ENCODE measurements at regions not wholly inside any gene's neighbourhood (a gene's known extent, or its start where the extent isn't known, plus 50 kb on each side); places are given as distances from the start of the nearest gene placed in this dataset.

DNA sequence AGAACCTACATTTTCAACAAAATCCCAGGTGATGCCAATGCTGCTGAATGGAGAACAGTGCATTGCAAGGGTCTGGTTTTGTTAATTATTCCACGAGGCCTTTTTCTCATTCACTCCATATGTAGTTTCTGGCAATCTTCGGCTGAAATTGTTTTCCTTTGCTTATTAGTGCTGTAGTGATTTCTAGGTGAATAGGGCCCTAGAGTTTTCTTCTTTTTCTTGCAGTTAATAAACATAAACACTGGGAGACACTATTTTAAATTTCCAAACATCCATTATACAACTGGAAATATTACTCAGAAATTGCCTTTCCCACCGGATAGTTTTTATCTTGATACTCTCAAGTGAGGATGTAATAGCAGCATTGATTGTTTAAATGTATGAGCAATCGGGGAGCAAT lies 435.6 kb downstream of the XPNPEP1 start:
- no peak for DNase-seq
- Mint-ChIP-seq H3K36me3 (no peaks in the 10 kb centered on the region), H3K27me3 (no peaks in the 10 kb centered on the region), H3K4me3 (no peak overlapping the region), H3K27ac (no peak overlapping the region), H3K4me1 (no peaks in the 10 kb centered on the region), H3K9me3 (peaks cover 0 to 7% (median 2%) of the 10 kb centered on the region in 7 donors)
- no peak for ATAC-seq (ENCODE audit: low read depth in 2 of 2)

- no peak overlapping the region for H3K27ac Mint-ChIP-seq
- H3K4me3 Mint-ChIP-seq: no peak overlapping the region
- peaks cover 0 to 2% (median 0%) of the 10 kb centered on the region in 7 donors for H3K9me3 Mint-ChIP-seq
- no peaks in the 10 kb centered on the region for H3K4me1 Mint-ChIP-seq
- H3K36me3 Mint-ChIP-seq: no peaks in the 10 kb centered on the region
- DNase-seq (no peak), ATAC-seq (ENCODE audit: low read depth in 2 of 2) (no peak)
- H3K27me3 Mint-ChIP-seq: peaks cover 0 to 6% (median 0%) of the 10 kb centered on the region in 3 donors
Measured at GRCh38 chr10:109480836-109481235, 442.5 kb downstream of the XPNPEP1 start.

DNA sequence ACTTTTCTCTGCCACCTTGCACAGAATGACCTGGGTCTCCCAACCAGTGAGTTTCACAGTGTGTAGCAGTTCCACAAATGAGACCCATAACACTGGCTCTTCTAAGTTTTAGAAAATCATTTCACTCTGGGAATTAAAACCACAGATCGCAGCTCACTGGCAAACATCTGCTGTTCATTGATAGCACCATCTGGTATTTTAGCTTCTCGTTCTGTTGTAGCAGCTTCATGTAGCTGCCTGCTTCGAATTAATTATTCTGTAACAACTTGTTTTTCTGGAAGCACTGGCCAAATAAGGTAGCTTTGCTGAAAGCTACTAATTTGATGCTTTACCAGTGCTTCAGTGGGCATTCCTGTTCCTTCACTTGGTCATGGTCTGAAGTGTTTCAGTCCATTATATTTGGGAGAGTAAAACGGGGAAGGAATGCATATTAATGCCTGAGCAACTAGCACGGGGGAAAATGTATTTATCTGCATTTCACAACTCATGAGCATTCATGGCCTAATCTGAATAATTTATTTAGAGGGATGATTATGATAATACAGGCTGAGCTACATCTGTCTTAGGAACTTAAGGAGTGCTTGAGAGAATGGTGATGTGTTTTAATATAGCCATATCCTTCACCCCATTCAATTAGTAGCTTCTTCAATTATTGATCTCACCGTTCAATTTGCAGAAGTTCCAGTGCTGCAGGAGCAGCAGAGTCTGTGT lies 447.4 kb downstream of the XPNPEP1 start:
- ATAC-seq (ENCODE audit: low read depth in 2 of 2) (no peak), DNase-seq (no peak)
- H3K4me1 Mint-ChIP-seq: no peaks in the 10 kb centered on the region
- peaks cover 0 to 13% (median 0%) of the 10 kb centered on the region in 3 donors for H3K27me3 Mint-ChIP-seq
- no peaks in the 10 kb centered on the region for H3K36me3 Mint-ChIP-seq
- H3K9me3 Mint-ChIP-seq: peaks cover 0 to 3% (median 0%) of the 10 kb centered on the region in 7 donors
- H3K4me3 Mint-ChIP-seq: no peak overlapping the region
- no peak overlapping the region for H3K27ac Mint-ChIP-seq

- no peak overlapping the region for H3K4me3 Mint-ChIP-seq
- no peaks in the 10 kb centered on the region for H3K36me3 Mint-ChIP-seq
- ATAC-seq (ENCODE audit: low read depth in 2 of 2): no peak
- DNase-seq: no peak
- H3K27me3 Mint-ChIP-seq: peaks cover 0 to 7% (median 0%) of the 10 kb centered on the region in 3 donors
- H3K9me3 Mint-ChIP-seq: peaks cover 0 to 3% (median 0%) of the 10 kb centered on the region in 7 donors
- H3K27ac Mint-ChIP-seq: no peak overlapping the region
- H3K4me1 Mint-ChIP-seq: no peaks in the 10 kb centered on the region
Measured at GRCh38 chr10:109474812-109475211, 448.5 kb downstream of the XPNPEP1 start.

GRCh38 chr10:109474261-109474660 lies 449.1 kb downstream of the XPNPEP1 start:
- no peaks in the 10 kb centered on the region for H3K36me3 Mint-ChIP-seq
- H3K4me3 Mint-ChIP-seq: no peak overlapping the region
- no peak overlapping the region for H3K27ac Mint-ChIP-seq
- peaks cover 0 to 7% (median 0%) of the 10 kb centered on the region in 3 donors for H3K27me3 Mint-ChIP-seq
- DNase-seq (no peak), ATAC-seq (ENCODE audit: low read depth in 2 of 2) (no peak)
- no peaks in the 10 kb centered on the region for H3K4me1 Mint-ChIP-seq
- H3K9me3 Mint-ChIP-seq: peaks cover 0 to 3% (median 0%) of the 10 kb centered on the region in 7 donors

DNA sequence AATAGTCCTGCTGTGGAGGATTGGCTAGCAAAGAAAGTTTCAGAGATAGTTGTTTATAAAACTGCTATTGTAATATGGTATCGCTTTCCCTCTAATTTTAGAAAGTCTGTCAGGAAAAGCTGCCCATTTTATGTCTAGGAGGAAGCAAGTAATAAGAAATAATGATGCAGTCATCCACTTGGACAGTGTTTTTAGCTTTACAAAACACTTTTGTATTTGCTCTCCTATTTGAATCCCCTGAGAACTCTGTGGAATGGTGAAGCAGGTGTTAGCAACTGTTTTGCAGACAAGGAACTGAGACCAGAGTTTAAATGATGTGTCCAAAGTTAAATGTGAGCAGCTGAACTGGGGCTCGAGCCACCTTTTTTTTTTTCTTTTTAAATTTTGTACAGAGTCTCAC lies 455.8 kb downstream of the XPNPEP1 start:
- Mint-ChIP-seq H3K27me3 (peaks cover 0 to 6% (median 0%) of the 10 kb centered on the region in 3 donors), H3K4me1 (no peaks in the 10 kb centered on the region), H3K9me3 (peaks cover 0 to 4% (median 0%) of the 10 kb centered on the region in 7 donors), H3K4me3 (no peak overlapping the region), H3K36me3 (no peaks in the 10 kb centered on the region), H3K27ac (no peak overlapping the region)
- ATAC-seq (ENCODE audit: low read depth in 2 of 2) (no peak), DNase-seq (no peak)

- DNase-seq: no peak
- H3K4me1 Mint-ChIP-seq: no peaks in the 10 kb centered on the region
- no peaks in the 10 kb centered on the region for H3K36me3 Mint-ChIP-seq
- ATAC-seq (ENCODE audit: low read depth in 2 of 2): no peak
- no peak overlapping the region for H3K4me3 Mint-ChIP-seq
- H3K27me3 Mint-ChIP-seq: peaks cover 0 to 13% (median 6%) of the 10 kb centered on the region in 3 donors
- no peak overlapping the region for H3K27ac Mint-ChIP-seq
- H3K9me3 Mint-ChIP-seq: peaks cover 0 to 4% (median 0%) of the 10 kb centered on the region in 7 donors
Measured at GRCh38 chr10:109464949-109465348, 458.4 kb downstream of the XPNPEP1 start.

DNA sequence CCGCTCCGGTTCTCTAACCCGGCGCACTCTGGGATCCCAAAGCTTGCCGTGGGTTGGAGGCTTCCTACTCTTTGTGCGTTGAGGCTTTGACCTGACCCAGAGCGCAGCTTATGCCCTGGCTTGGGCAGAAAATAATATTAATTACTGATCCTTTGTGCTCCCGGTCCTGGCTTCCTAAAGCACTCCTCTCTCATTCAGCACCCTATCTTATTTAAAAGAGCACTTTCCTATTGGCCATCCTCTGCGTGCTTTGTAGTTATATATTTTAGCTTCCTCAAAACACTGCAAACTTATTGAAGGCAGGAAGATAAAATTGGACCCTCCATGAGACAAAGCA lies 466.0 kb downstream of the XPNPEP1 start:
- peaks cover 33 to 59% (median 41%) of the 10 kb centered on the region in 3 donors for H3K27me3 Mint-ChIP-seq
- no peaks in the 10 kb centered on the region for H3K4me1 Mint-ChIP-seq
- H3K36me3 Mint-ChIP-seq: no peaks in the 10 kb centered on the region
- DNase-seq (no peak), ATAC-seq (ENCODE audit: low read depth in 2 of 2) (no peak)
- no peak overlapping the region for H3K27ac Mint-ChIP-seq
- peak overlapping the region in 1 of 8 donors; percentile 23 for H3K4me3 Mint-ChIP-seq
- H3K9me3 Mint-ChIP-seq: peaks cover 0 to 24% (median 5%) of the 10 kb centered on the region in 7 donors

DNA sequence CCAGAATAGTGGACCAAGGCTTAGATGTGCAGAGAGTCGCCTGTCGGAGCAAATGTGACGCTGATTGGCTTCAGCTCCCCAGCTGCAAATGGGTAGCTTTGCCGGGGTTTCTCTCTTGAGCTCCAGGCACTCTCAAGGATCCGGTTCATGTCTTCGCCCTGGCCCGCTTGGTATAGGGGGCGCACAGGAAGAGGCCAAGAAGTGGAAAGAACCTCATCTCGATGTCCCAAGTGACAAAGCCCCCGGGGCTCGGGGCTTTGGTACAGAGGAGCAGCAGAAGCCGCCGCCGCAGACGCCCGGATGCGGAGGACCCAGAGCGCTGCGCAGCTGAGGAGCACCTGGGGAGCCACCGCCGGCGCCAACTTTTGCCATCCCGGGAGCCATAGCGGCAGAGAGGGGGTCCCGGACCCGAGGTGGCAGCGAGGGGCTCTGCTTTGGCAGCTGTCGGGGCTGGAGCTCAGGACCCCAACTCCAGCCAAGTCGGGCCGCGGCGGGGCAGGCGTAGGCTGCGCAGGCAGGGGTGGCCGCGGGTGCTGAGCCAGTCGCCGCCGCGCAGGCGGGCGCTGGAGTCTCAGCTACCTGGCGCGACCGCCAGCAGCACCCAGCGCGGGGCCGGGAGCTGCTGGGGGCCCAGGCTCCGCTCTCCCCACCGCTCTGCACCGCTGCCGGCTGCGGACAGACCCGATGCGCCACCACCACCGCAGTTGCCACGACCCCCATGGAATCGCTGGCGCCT lies 466.6 kb downstream of the XPNPEP1 start:
- H3K4me3 Mint-ChIP-seq: peak overlapping the region in 2 of 8 donors; percentile 18 to 60
- no peak overlapping the region for H3K27ac Mint-ChIP-seq
- H3K27me3 Mint-ChIP-seq: peaks cover 34 to 59% (median 41%) of the 10 kb centered on the region in 3 donors
- H3K9me3 Mint-ChIP-seq: peaks cover 0 to 20% (median 5%) of the 10 kb centered on the region in 7 donors
- ATAC-seq (ENCODE audit: low read depth in 2 of 2) (no peak), DNase-seq (no peak)
- H3K36me3 Mint-ChIP-seq: no peaks in the 10 kb centered on the region
- no peaks in the 10 kb centered on the region for H3K4me1 Mint-ChIP-seq

- Mint-ChIP-seq H3K27me3 (peaks cover 33 to 49% (median 34%) of the 10 kb centered on the region in 3 donors), H3K4me1 (no peaks in the 10 kb centered on the region), H3K4me3 (no peak overlapping the region), H3K36me3 (no peaks in the 10 kb centered on the region), H3K27ac (no peak overlapping the region), H3K9me3 (peaks cover 0 to 18% (median 4%) of the 10 kb centered on the region in 7 donors)
- ATAC-seq (ENCODE audit: low read depth in 2 of 2) (no peak), DNase-seq (no peak)
Measured at GRCh38 chr10:109454691-109455090, 468.6 kb downstream of the XPNPEP1 start.

DNA sequence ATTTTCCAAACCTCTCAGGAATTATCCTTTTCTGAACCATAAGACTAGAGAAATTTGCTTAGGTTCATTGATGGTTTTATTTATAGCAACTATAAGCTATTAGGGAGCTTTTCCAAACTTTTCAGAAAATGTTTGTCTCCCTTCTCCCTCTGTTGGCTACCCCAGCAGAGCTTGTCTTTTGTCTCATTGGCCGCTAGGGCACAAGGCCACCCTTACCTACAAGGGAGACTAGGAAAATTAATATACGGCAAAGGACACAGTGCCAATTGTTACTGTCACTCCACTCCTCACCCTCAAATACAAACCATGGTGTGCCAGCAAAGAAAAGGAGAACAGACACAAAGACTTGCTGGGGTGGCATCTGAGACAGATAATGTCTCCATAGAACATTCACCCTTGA lies 471.4 kb downstream of the XPNPEP1 start:
- DNase-seq: no peak
- H3K36me3 Mint-ChIP-seq: no peaks in the 10 kb centered on the region
- H3K27ac Mint-ChIP-seq: no peak overlapping the region
- ATAC-seq (ENCODE audit: low read depth in 2 of 2): no peak
- no peaks in the 10 kb centered on the region for H3K4me1 Mint-ChIP-seq
- H3K4me3 Mint-ChIP-seq: no peak overlapping the region
- H3K27me3 Mint-ChIP-seq: peaks cover 12 to 27% (median 27%) of the 10 kb centered on the region in 3 donors
- H3K9me3 Mint-ChIP-seq: peaks cover 0 to 5% (median 0%) of the 10 kb centered on the region in 7 donors

- Mint-ChIP-seq H3K27ac (no peak overlapping the region), H3K4me3 (no peak overlapping the region), H3K27me3 (peaks cover 2 to 24% (median 21%) of the 10 kb centered on the region in 3 donors), H3K4me1 (no peaks in the 10 kb centered on the region), H3K36me3 (no peaks in the 10 kb centered on the region), H3K9me3 (peaks cover 0 to 5% (median 0%) of the 10 kb centered on the region in 7 donors)
- DNase-seq (no peak), ATAC-seq (ENCODE audit: low read depth in 2 of 2) (no peak)
Measured at GRCh38 chr10:109450702-109451101, 472.6 kb downstream of the XPNPEP1 start.

- H3K9me3 Mint-ChIP-seq: peaks cover 0 to 2% (median 0%) of the 10 kb centered on the region in 7 donors
- DNase-seq (no peak), ATAC-seq (ENCODE audit: low read depth in 2 of 2) (no peak)
- H3K4me3 Mint-ChIP-seq: no peak overlapping the region
- H3K36me3 Mint-ChIP-seq: no peaks in the 10 kb centered on the region
- no peaks in the 10 kb centered on the region for H3K27me3 Mint-ChIP-seq
- no peak overlapping the region for H3K27ac Mint-ChIP-seq
- H3K4me1 Mint-ChIP-seq: no peaks in the 10 kb centered on the region
Measured at GRCh38 chr10:109433434-109433833, 489.9 kb downstream of the XPNPEP1 start.

GRCh38 chr10:109432281-109432680 lies 491.0 kb downstream of the XPNPEP1 start:
- ATAC-seq (ENCODE audit: low read depth in 2 of 2) (no peak), DNase-seq (no peak)
- Mint-ChIP-seq H3K9me3 (peaks cover 0 to 2% (median 0%) of the 10 kb centered on the region in 7 donors), H3K27ac (no peak overlapping the region), H3K4me3 (no peak overlapping the region), H3K36me3 (no peaks in the 10 kb centered on the region), H3K4me1 (no peaks in the 10 kb centered on the region), H3K27me3 (no peaks in the 10 kb centered on the region)

All from naive B cell (primary cell).